ENCODE measurements at regions not wholly inside any gene's neighbourhood (a gene's known extent, or its start where the extent isn't known, plus 50 kb on each side); places are given as distances from the start of the nearest gene placed in this dataset.

- DNase-seq = no peak
Measured at GRCh38 chr6:7042654-7043545, 64.9 kb upstream of the RREB1 start.

- no peak for DNase-seq
Measured at GRCh38 chr6:7045331-7045730, 62.4 kb upstream of the RREB1 start.

GRCh38 chr6:7045746-7046145, 62.0 kb upstream of the RREB1 start:
- no peak for DNase-seq

GRCh38 chr6:7047128-7047527, 60.6 kb upstream of the RREB1 start:
- DNase-seq = no peak

- DNase-seq = no peak
Measured at GRCh38 chr6:7047966-7048365, 59.8 kb upstream of the RREB1 start.

GRCh38 chr6:7048894-7049293, 58.9 kb upstream of the RREB1 start:
- no peak for DNase-seq

GRCh38 chr6:7050004-7050403, 57.8 kb upstream of the RREB1 start:
- no peak for DNase-seq

- no peak for DNase-seq
Measured at GRCh38 chr6:7050872-7051779, 56.6 kb upstream of the RREB1 start.

GRCh38 chr6:7051780-7052442, 55.9 kb upstream of the RREB1 start:
- DNase-seq = no peak

- no peak for DNase-seq
Measured at GRCh38 chr6:7052443-7053011, 55.2 kb upstream of the RREB1 start.

GRCh38 chr6:7053125-7053774, 54.5 kb upstream of the RREB1 start:
- DNase-seq = no peak

Measured in NCI-H1930 (cell line).